Neural cell (in vitro differentiated cells): ENCODE measurements at regions not wholly inside any gene's neighbourhood (a gene's known extent, or its start where the extent isn't known, plus 50 kb on each side); places are given as distances from the start of the nearest gene placed in this dataset.

Experiments
- H2AFZ ChIP-seq: fragments of 200-600, 300-800 bp; sonication (generic), shearing (Covaris generic); 2 replicates; pipeline ENCODE4 v1.6.0; 2014; ENCODE audit warnings: low read depth, mild to moderate bottlenecking, antibody characterized with exemption, low read length, moderate library complexity
- H3F3A ChIP-seq: fragments of 200-600 bp; shearing (Covaris generic); 2 replicates; pipeline ENCODE4 v1.6.1; 2016; ENCODE audit warnings: mild to moderate bottlenecking, moderate library complexity, mixed read lengths, antibody characterized with exemption, low read length; ENCODE audit not compliant: insufficient read depth, poor library complexity, severe bottlenecking
- H3K27ac ChIP-seq: fragments of 200-600, 300-800 bp; sonication (generic), shearing (Covaris generic); 2 replicates; pipeline ENCODE4 v1.5.1; 2014; ENCODE audit warnings: mild to moderate bottlenecking, low read length, moderate library complexity
- H3K27me3 ChIP-seq: fragments of 300-800, 200-600 bp; sonication (generic), shearing (Covaris generic); 2 replicates; pipeline ENCODE4 v1.6.0; 2014; ENCODE audit warnings: mild to moderate bottlenecking, low read depth, low read length, moderate library complexity; ENCODE audit not compliant: insufficient read depth
- H3K36me3 ChIP-seq: fragments of 300-800, 200-600 bp; sonication (generic), shearing (Covaris generic); 2 replicates; pipeline ENCODE4 v1.5.1; 2014; ENCODE audit warnings: mild to moderate bottlenecking, antibody characterized with exemption, low read length, moderate library complexity; ENCODE audit not compliant: insufficient read depth
- H3K4me2 ChIP-seq: fragments of 300-800, 200-600 bp; sonication (generic), shearing (Covaris generic); 2 replicates; pipeline ENCODE4 v1.6.0; 2014; ENCODE audit warnings: mild to moderate bottlenecking, low read length
- H3K4me3 ChIP-seq: fragments of 300-800, 200-600 bp; sonication (generic), shearing (Covaris generic); 2 replicates; pipeline ENCODE4 v1.5.1; 2014; ENCODE audit warnings: mild to moderate bottlenecking, low read length, moderate library complexity
- H3K79me2 ChIP-seq: fragments of 200-600 bp; shearing (Covaris generic); replicated peaks from 2 replicates; pipeline ENCODE4 v1.6.0; 2014; ENCODE audit warnings: mild to moderate bottlenecking, low read length, moderate library complexity; ENCODE audit not compliant: insufficient read depth
- H3K9ac ChIP-seq: fragments of 300-800, 200-600 bp; sonication (generic), shearing (Covaris generic); 2 replicates; pipeline ENCODE4 v1.6.1; 2016; ENCODE audit warnings: mild to moderate bottlenecking, low read length, mixed read lengths
- H3K9me2 ChIP-seq: fragments of 200-600 bp; shearing (Covaris generic); 2 replicates; pipeline ENCODE4 v1.6.1; 2016; ENCODE audit warnings: mild to moderate bottlenecking, low read length, mixed read lengths; ENCODE audit not compliant: insufficient read depth
- H3K9me3 ChIP-seq: fragments of 200-600, 300-800 bp; sonication (generic), shearing (Covaris generic); 2 replicates; pipeline ENCODE4 v1.6.1; 2016; ENCODE audit warnings: mild to moderate bottlenecking, mixed run types, low read length, moderate library complexity, mixed read lengths
- H4K20me1 ChIP-seq: fragments of 200-600 bp; shearing (Covaris generic); 2 replicates; pipeline ENCODE4 v1.6.1; 2016; ENCODE audit warnings: mild to moderate bottlenecking, mixed run types; ENCODE audit not compliant: insufficient read depth
- CTCF ChIP-seq: fragments of 450-650 bp; IDR thresholded peaks from 2 replicates; pipeline ENCODE4 v1.5.1; 2014; ENCODE audit warnings: antibody characterized with exemption, mild to moderate bottlenecking, moderate library complexity; ENCODE audit not compliant: poor library complexity, severe bottlenecking
- EP300 ChIP-seq: fragments of 450-650 bp; conservative IDR thresholded peaks from 2 replicates; pipeline ENCODE4 v1.6.1; 2014; ENCODE audit warnings: antibody characterized with exemption, mild to moderate bottlenecking, moderate library complexity; ENCODE audit not compliant: poor library complexity, severe bottlenecking
- EZH2 ChIP-seq: fragments of 200-600, 300-800 bp; shearing (Covaris generic), sonication (generic); IDR thresholded peaks from 2 replicates; pipeline ENCODE4 v1.6.1; 2014; ENCODE audit warnings: antibody characterized with exemption, low read length, borderline replicate concordance, mild to moderate bottlenecking; ENCODE audit not compliant: insufficient read depth, poor library complexity, severe bottlenecking
- MXI1 ChIP-seq: fragments of 450-650 bp; conservative IDR thresholded peaks from 2 replicates; pipeline ENCODE4 v1.6.1; 2014; ENCODE audit warnings: antibody characterized with exemption, mild to moderate bottlenecking; ENCODE audit not compliant: poor library complexity, severe bottlenecking
- POLR2AphosphoS5 ChIP-seq: IDR thresholded peaks from 2 replicates; pipeline ENCODE4 v1.6.1; 2012
- RAD21 ChIP-seq: fragments of 450-650 bp; conservative IDR thresholded peaks from 2 replicates; pipeline ENCODE4 v1.6.1; 2014; ENCODE audit warnings: antibody characterized with exemption, mild to moderate bottlenecking, moderate library complexity
- REST ChIP-seq: IDR thresholded peaks from 2 replicates; pipeline ENCODE4 v1.6.1; 2012; ENCODE audit warnings: borderline replicate concordance
- SMC3 ChIP-seq: fragments of 450-650 bp; conservative IDR thresholded peaks from 2 replicates; pipeline ENCODE4 v1.6.1; 2014; ENCODE audit warnings: antibody characterized with exemption, mild to moderate bottlenecking, moderate library complexity; ENCODE audit not compliant: poor library complexity
- TAF1 ChIP-seq: IDR thresholded peaks from 2 replicates; pipeline ENCODE4 v1.6.1; 2012; ENCODE audit warnings: low read depth

- Histone ChIP-seq H3K27ac (no peak overlapping the region), H3K9me2 (no peaks in the 10 kb centered on the region), H2AFZ (no peak overlapping the region), H3K9me3 (no peaks in the 10 kb centered on the region), H3K9ac (no peak overlapping the region), H3K27me3 (no peaks in the 10 kb centered on the region), H3K4me2 (no peak overlapping the region), H3F3A (no peaks in the 10 kb centered on the region), H3K79me2 (no peaks in the 10 kb centered on the region), H3K36me3 (no peaks in the 10 kb centered on the region), H3K4me3 (no peak overlapping the region), H4K20me1 (no peaks in the 10 kb centered on the region)
- TF ChIP-seq POLR2AphosphoS5: no peak
- TF ChIP-seq REST: no peak
- no peak for TF ChIP-seq SMC3
- TF ChIP-seq CTCF: no peak
- no peak for TF ChIP-seq EZH2
- TF ChIP-seq RAD21: no peak
- TF ChIP-seq TAF1: no peak
- no peak for TF ChIP-seq MXI1
- TF ChIP-seq EP300: no peak
Measured at GRCh38 chr10:70997236-70997635, 108.9 kb upstream of the PCBD1 start.

- H3K4me3 ChIP-seq: no peak overlapping the region
- H3K27me3 ChIP-seq: no peaks in the 10 kb centered on the region
- H4K20me1 ChIP-seq: no peaks in the 10 kb centered on the region
- no peaks in the 10 kb centered on the region for H3K36me3 ChIP-seq
- H3K27ac ChIP-seq: no peak overlapping the region
- H3K9me3 ChIP-seq: no peaks in the 10 kb centered on the region
- H3K9me2 ChIP-seq: no peaks in the 10 kb centered on the region
- no peak overlapping the region for H3K4me2 ChIP-seq
- no peak overlapping the region for H2AFZ ChIP-seq
- no peaks in the 10 kb centered on the region for H3K79me2 ChIP-seq
- H3F3A ChIP-seq: no peaks in the 10 kb centered on the region
- H3K9ac ChIP-seq: no peak overlapping the region
- TF ChIP-seq MXI1 (no peak), TAF1 (no peak), RAD21 (no peak), CTCF (no peak), SMC3 (no peak), POLR2AphosphoS5 (no peak), EZH2 (no peak), EP300 (no peak), REST (no peak)
Measured at GRCh38 chr10:70998086-70998485, 109.7 kb upstream of the PCBD1 start.
